ENCODE measurements at regions not wholly inside any gene's neighbourhood (a gene's known extent, or its start where the extent isn't known, plus 50 kb on each side); places are given as distances from the start of the nearest gene placed in this dataset.

DNA sequence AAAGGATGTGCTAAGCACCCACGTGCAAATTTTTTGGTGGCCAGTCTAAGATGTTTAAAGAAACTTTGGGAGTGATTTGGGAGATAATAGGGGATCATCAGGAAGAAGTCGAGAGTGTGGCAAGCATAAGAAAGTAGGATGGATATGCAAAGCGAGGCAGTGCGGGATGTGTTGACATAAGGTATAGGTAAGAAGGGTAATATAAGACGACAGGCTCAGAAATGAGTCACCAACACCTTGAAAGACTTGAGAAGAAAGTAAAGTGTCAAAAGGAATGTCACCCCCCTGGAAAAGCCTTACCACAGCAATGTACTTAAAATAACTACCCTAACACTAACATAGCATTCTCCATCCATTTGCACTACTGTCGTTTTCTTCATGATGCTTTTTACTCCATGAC is 69.8 kb upstream of the BMP2K start (continued):
- TF ChIP-seq, protein P1, sequence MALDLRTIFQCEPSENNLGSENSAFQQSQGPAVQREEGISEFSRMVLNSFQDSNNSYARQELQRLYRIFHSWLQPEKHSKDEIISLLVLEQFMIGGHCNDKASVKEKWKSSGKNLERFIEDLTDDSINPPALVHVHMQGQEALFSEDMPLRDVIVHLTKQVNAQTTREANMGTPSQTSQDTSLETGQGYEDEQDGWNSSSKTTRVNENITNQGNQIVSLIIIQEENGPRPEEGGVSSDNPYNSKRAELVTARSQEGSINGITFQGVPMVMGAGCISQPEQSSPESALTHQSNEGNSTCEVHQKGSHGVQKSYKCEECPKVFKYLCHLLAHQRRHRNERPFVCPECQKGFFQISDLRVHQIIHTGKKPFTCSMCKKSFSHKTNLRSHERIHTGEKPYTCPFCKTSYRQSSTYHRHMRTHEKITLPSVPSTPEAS (tag by site-specific recombination; IDR thresholded peaks at IDR 0.05) = no peak
- TF ChIP-seq ZNF121 (tag by site-specific recombination; IDR thresholded peaks at IDR 0.05) (no peak), ZSCAN23 (tag by site-specific recombination; IDR thresholded peaks at IDR 0.05) (no peak), KLF10 (tag by site-specific recombination; IDR thresholded peaks at IDR 0.05) (no peak), ZFHX2 (tag by site-specific recombination; conservative IDR thresholded peaks at IDR 0.05) (no peak), SP3 (tag by site-specific recombination; IDR thresholded peaks at IDR 0.05) (no peak), ZNF266 (tag by site-specific recombination; IDR thresholded peaks at IDR 0.05; ENCODE audit: low read depth) (no peak)
- TF ChIP-seq, protein P2, sequence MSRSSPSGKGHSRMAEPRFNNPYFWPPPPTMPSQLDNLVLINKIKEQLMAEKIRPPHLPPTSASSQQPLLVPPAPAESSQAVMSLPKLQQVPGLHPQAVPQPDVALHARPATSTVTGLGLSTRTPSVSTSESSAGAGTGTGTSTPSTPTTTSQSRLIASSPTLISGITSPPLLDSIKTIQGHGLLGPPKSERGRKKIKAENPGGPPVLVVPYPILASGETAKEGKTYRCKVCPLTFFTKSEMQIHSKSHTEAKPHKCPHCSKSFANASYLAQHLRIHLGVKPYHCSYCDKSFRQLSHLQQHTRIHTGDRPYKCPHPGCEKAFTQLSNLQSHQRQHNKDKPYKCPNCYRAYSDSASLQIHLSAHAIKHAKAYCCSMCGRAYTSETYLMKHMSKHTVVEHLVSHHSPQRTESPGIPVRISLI (tag by site-specific recombination; IDR thresholded peaks at IDR 0.05) = no peak
- TF ChIP-seq, protein P3, sequence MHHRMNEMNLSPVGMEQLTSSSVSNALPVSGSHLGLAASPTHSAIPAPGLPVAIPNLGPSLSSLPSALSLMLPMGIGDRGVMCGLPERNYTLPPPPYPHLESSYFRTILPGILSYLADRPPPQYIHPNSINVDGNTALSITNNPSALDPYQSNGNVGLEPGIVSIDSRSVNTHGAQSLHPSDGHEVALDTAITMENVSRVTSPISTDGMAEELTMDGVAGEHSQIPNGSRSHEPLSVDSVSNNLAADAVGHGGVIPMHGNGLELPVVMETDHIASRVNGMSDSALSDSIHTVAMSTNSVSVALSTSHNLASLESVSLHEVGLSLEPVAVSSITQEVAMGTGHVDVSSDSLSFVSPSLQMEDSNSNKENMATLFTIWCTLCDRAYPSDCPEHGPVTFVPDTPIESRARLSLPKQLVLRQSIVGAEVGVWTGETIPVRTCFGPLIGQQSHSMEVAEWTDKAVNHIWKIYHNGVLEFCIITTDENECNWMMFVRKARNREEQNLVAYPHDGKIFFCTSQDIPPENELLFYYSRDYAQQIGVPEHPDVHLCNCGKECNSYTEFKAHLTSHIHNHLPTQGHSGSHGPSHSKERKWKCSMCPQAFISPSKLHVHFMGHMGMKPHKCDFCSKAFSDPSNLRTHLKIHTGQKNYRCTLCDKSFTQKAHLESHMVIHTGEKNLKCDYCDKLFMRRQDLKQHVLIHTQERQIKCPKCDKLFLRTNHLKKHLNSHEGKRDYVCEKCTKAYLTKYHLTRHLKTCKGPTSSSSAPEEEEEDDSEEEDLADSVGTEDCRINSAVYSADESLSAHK (tag by site-specific recombination; IDR thresholded peaks at IDR 0.05) = no peak

DNA sequence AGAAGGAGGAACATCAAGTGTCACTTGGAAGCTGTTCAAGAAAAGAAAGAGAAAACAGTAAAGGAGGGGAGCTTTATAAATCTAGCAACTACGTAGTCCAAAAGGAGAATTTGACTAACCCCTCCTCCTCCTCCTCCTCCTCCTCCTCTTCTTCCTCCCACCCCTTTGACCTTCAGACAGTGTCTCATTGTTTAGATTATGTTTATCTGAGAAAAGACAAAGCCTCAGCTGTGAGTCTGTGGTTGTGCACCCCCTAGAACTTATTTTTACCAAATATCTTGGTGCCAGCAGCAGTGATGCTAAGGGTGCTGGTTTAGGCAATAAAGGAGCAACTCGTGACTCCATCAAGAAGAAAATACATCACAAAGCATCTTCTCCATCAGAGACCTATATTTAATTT is 68.9 kb upstream of the BMP2K start:
- Histone ChIP-seq H3K9me3 (ENCODE audit: control insufficient read depth, insufficient read depth, low read depth, low read length) (no peaks in the 10 kb centered on the region), H3K27ac (ENCODE audit: extremely low read depth, low read depth, low read length) (no peak overlapping the region), H3K4me3 (ENCODE audit: low read depth, low read length) (no peak overlapping the region), H3K4me1 (ENCODE audit: control insufficient read depth, insufficient read depth, low read length) (no peaks in the 10 kb centered on the region), H3K36me3 (ENCODE audit: control insufficient read depth in 2 of 2, insufficient read depth in 1 of 2, low read length in 2 of 2) (no peaks in the 10 kb centered on the region)
- ChIA-PET CTCF (no interaction called here), POLR2A (no interaction called here)
- TF ChIP-seq ZNF544 (tag by site-specific recombination; IDR thresholded peaks at IDR 0.05) (no peak), EGR2 (tag by site-specific recombination; IDR thresholded peaks at IDR 0.05; ENCODE audit: low read depth) (peak; percentile 20; the same call in 1 of the 2 replicates)
- TF ChIP-seq, protein P4, sequence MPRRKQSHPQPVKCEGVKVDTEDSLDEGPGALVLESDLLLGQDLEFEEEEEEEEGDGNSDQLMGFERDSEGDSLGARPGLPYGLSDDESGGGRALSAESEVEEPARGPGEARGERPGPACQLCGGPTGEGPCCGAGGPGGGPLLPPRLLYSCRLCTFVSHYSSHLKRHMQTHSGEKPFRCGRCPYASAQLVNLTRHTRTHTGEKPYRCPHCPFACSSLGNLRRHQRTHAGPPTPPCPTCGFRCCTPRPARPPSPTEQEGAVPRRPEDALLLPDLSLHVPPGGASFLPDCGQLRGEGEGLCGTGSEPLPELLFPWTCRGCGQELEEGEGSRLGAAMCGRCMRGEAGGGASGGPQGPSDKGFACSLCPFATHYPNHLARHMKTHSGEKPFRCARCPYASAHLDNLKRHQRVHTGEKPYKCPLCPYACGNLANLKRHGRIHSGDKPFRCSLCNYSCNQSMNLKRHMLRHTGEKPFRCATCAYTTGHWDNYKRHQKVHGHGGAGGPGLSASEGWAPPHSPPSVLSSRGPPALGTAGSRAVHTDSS (tag by site-specific recombination; IDR thresholded peaks at IDR 0.05) = peak; percentile 48; the same call in 1 of the 2 replicates

DNA sequence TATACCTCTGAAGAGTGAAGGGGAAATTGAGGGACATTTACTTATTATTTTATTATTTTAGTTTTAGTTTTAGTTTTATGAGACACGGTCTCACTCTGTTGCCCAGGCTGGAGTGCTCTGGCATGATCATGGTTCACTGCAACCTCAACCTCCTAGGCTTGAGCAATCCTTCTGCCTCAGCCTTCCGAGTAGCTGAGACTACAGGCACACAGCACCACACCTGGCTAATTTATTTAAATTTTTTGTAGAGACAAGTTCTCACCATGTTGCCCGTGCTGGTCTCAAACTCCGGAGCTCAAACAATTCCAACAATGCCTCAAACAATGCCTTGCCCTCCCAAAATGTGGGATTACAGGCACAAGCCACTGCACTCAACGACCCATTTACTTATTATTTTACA is 68.4 kb upstream of the BMP2K start:
- ChIA-PET CTCF (no interaction called here), POLR2A (no interaction called here)
- Histone ChIP-seq H3K27ac (ENCODE audit: extremely low read depth, low read depth, low read length) (no peak overlapping the region), H3K4me1 (ENCODE audit: control insufficient read depth, insufficient read depth, low read length) (no peaks in the 10 kb centered on the region), H3K36me3 (ENCODE audit: control insufficient read depth in 2 of 2, insufficient read depth in 1 of 2, low read length in 2 of 2) (no peaks in the 10 kb centered on the region), H3K9me3 (ENCODE audit: control insufficient read depth, insufficient read depth, low read depth, low read length) (no peaks in the 10 kb centered on the region), H3K4me3 (ENCODE audit: low read depth, low read length) (no peak overlapping the region)
- TF ChIP-seq ZNF560 (tag by site-specific recombination; IDR thresholded peaks at IDR 0.05; ENCODE audit: borderline replicate concordance) (no peak), ZBTB21 (tag by site-specific recombination; IDR thresholded peaks at IDR 0.05) (no peak)
- TF ChIP-seq, protein P5, sequence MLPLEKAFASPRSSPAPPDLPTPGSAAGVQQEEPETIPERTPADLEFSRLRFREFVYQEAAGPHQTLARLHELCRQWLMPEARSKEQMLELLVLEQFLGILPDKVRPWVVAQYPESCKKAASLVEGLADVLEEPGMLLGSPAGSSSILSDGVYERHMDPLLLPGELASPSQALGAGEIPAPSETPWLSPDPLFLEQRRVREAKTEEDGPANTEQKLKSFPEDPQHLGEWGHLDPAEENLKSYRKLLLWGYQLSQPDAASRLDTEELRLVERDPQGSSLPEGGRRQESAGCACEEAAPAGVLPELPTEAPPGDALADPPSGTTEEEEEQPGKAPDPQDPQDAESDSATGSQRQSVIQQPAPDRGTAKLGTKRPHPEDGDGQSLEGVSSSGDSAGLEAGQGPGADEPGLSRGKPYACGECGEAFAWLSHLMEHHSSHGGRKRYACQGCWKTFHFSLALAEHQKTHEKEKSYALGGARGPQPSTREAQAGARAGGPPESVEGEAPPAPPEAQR (tag by site-specific recombination; IDR thresholded peaks at IDR 0.05) = no peak
- TF ChIP-seq, protein P6, sequence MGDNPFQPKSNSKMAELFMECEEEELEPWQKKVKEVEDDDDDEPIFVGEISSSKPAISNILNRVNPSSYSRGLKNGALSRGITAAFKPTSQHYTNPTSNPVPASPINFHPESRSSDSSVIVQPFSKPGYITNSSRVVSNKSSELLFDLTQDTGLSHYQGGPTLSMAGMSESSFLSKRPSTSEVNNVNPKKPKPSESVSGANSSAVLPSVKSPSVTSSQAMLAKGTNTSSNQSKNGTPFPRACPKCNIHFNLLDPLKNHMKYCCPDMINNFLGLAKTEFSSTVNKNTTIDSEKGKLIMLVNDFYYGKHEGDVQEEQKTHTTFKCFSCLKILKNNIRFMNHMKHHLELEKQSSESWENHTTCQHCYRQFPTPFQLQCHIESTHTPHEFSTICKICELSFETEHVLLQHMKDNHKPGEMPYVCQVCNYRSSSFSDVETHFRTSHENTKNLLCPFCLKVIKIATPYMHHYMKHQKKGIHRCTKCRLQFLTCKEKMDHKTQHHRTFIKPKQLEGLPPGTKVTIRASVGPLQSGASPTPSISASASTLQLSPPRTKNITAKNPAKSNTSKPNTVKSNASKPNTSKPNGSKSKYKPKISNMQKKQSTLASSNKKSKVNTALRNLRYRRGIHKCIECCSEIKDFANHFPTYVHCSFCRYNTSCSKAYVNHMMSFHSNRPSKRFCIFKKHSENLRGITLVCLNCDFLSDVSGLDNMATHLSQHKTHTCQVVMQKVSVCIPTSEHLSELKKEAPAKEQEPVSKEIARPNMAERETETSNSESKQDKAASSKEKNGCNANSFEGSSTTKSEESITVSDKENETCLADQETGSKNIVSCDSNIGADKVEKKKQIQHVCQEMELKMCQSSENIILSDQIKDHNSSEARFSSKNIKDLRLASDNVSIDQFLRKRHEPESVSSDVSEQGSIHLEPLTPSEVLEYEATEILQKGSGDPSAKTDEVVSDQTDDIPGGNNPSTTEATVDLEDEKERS (tag by site-specific recombination; IDR thresholded peaks at IDR 0.05) = no peak
